GM12878 (cell line): ENCODE measurements at regions not wholly inside any gene's neighbourhood (a gene's known extent, or its start where the extent isn't known, plus 50 kb on each side); places are given as distances from the start of the nearest gene placed in this dataset.

ENCODE experiments used
- ATAC-seq: fragments of 200-7000 bp; cut with Tn5 transposase; 3 replicates; pipeline ENCODE4 v1.9.1; 2020; ENCODE audit warnings: mild to moderate bottlenecking, moderate library complexity
- BruUV-seq: library from RNA; stranded (reverse); fragments of 400-500 nt; replicated peaks from 2 replicates; lab custom pipeline; 2021; lab: Mats Ljungman, UMichigan
- CTCF ChIA-PET: fragments of 300-600 bp; sonication (Branson Sonifier 250); formaldehyde crosslinking; extraction: SDS; loops from one replicate; lab custom pipeline; 2021; ENCODE audit warnings: inconsistent platforms; lab: Yijun Ruan, JAX
- POLR2A ChIA-PET: fragments of 350-600 bp; formaldehyde crosslinking; extraction: SDS; loops from one replicate; lab custom pipeline; 2021; ENCODE audit warnings: inconsistent platforms; lab: Charles Lee
- RAD21 ChIA-PET: fragments of 300-600 bp; sonication (Branson Sonifier 250); formaldehyde crosslinking; loops from one replicate; lab custom pipeline; 2023; ENCODE audit warnings: antibody characterized with exemption; ENCODE audit not compliant: unreplicated experiment; lab: Charles Lee
- SMC1A ChIA-PET: fragments of 300-600 bp; sonication (Branson Sonifier 250); formaldehyde crosslinking; loops from one replicate; lab custom pipeline; 2023; ENCODE audit not compliant: unreplicated experiment, uncharacterized antibody; lab: Charles Lee
- DNase-seq: peaks from one replicate; pipeline ENCODE4 v3.0.0-alpha.2; 2011; ENCODE audit warnings: low read depth, low spot score
- FAIRE-seq: peaks from 3 replicates; lab custom pipeline; 2011; peaks lifted over from hg19 to GRCh38; lab: Jason Lieb, UNC
- H2AFZ ChIP-seq: 2 replicates; pipeline ENCODE4 v1.6.0; 2011; ENCODE audit warnings: low read depth, low read length, control low read depth; ENCODE audit not compliant: control insufficient read depth
- H3K27ac ChIP-seq: 2 replicates; pipeline ENCODE4 v1.5.1; 2011; ENCODE audit warnings: control low read depth; ENCODE audit not compliant: control insufficient read depth, insufficient read depth
- H3K27me3 ChIP-seq, 2 experiments: replicated peaks in 1 of 2; 2 replicates each; pipeline versions ENCODE4 v1.6.0 to v1.6.1; 2011; ENCODE audit warnings: low read length in 1 of 2; ENCODE audit not compliant: control insufficient read depth in 2 of 2, insufficient read depth in 2 of 2
- H3K36me3 ChIP-seq, 2 experiments: 2 replicates each; pipeline ENCODE4 v1.5.1; 2011; ENCODE audit warnings: low read length in 1 of 2; ENCODE audit not compliant: control insufficient read depth in 2 of 2, insufficient read depth in 2 of 2
- H3K4me1 ChIP-seq: 2 replicates; pipeline ENCODE4 v1.6.1; 2011; ENCODE audit warnings: mild to moderate bottlenecking, low read length, moderate library complexity, mixed read lengths; ENCODE audit not compliant: control insufficient read depth, insufficient read depth
- H3K4me2 ChIP-seq: 2 replicates; pipeline ENCODE4 v1.6.0; 2011; ENCODE audit warnings: control low read depth; ENCODE audit not compliant: control insufficient read depth, insufficient read depth
- H3K4me3 ChIP-seq: fragments of 200-600 bp; sonication (generic); 2 replicates; pipeline ENCODE4 v1.5.1; 2016
- H3K79me2 ChIP-seq: 2 replicates; pipeline ENCODE4 v1.6.0; 2011; ENCODE audit warnings: low read length; ENCODE audit not compliant: control insufficient read depth, insufficient read depth
- H3K9ac ChIP-seq: 2 replicates; pipeline ENCODE4 v1.8.0; 2011; ENCODE audit warnings: low read length, control low read depth, mixed read lengths; ENCODE audit not compliant: control insufficient read depth, insufficient read depth
- H3K9me3 ChIP-seq: replicated peaks from 3 replicates; pipeline ENCODE4 v1.5.1; 2011; ENCODE audit warnings: mild to moderate bottlenecking, low read length; ENCODE audit not compliant: control insufficient read depth, insufficient read depth
- H4K20me1 ChIP-seq: 2 replicates; pipeline ENCODE4 v1.6.0; 2011; ENCODE audit not compliant: control insufficient read depth, insufficient read depth
- BMI1 ChIP-seq: fragments of 450-650 bp; IDR thresholded peaks from 2 replicates; pipeline ENCODE4 v1.6.1; 2016; ENCODE audit warnings: mild to moderate bottlenecking, moderate library complexity, borderline replicate concordance
- CHD1 ChIP-seq: IDR thresholded peaks from 2 replicates; pipeline ENCODE4 v1.6.1; 2012; ENCODE audit warnings: low read depth, low read length, improper control_type of control experiment
- CREM ChIP-seq: IDR thresholded peaks from 2 replicates; pipeline ENCODE4 v1.6.1; 2014; ENCODE audit warnings: antibody characterized with exemption, low read depth
- FOXK2 ChIP-seq: fragments of 450-650 bp; IDR thresholded peaks from 2 replicates; pipeline ENCODE4 v1.6.1; 2017; ENCODE audit warnings: mild to moderate bottlenecking, moderate library complexity
- GATAD2B ChIP-seq: fragments of 450-650 bp; conservative IDR thresholded peaks from 2 replicates; pipeline ENCODE4 v1.6.1; 2017; ENCODE audit warnings: low read depth, mild to moderate bottlenecking, moderate library complexity
- HDAC6 ChIP-seq: fragments of 200-600 bp; sonication (generic); IDR thresholded peaks from one replicate; pipeline ENCODE4 v1.8.0; 2017; ENCODE audit warnings: antibody characterized with exemption; ENCODE audit not compliant: unreplicated experiment
- NR2C2 ChIP-seq: IDR thresholded peaks from 2 replicates; pipeline ENCODE4 v1.6.1; 2011; ENCODE audit warnings: borderline replicate concordance, low read depth; ENCODE audit not compliant: control insufficient read depth, insufficient read length
- RAD21 ChIP-seq: IDR thresholded peaks from 2 replicates; pipeline ENCODE4 v1.6.1; 2011; ENCODE audit warnings: mild to moderate bottlenecking, low read depth, low read length, moderate library complexity; ENCODE audit not compliant: insufficient read depth
- RAD51 ChIP-seq: fragments of 450-650 bp; IDR thresholded peaks from 2 replicates; pipeline ENCODE4 v1.6.1; 2016; ENCODE audit warnings: moderate library complexity, mild to moderate bottlenecking, inconsistent platforms
- SMAD1 ChIP-seq: fragments of 450-650 bp; IDR thresholded peaks from 2 replicates; pipeline ENCODE4 v1.6.1; 2018; ENCODE audit warnings: mild to moderate bottlenecking, low read depth; ENCODE audit not compliant: partially characterized antibody
- SREBF2 ChIP-seq: IDR thresholded peaks from 2 replicates; pipeline ENCODE4 v1.6.1; 2012; ENCODE audit warnings: mild to moderate bottlenecking, low read length
- SUPT20H ChIP-seq: IDR thresholded peaks from 2 replicates; pipeline ENCODE4 v1.6.1; 2011; ENCODE audit warnings: low read depth, mild to moderate bottlenecking, low read length, moderate library complexity, borderline replicate concordance; ENCODE audit not compliant: control insufficient read depth
- WGBS: methylation state at CpG from one replicate; pipeline ENCODE4 v1.1.6; 2016; ENCODE audit warnings: low lambda C conversion rate; ENCODE audit not compliant: insufficient replicate concordance, insufficient coverage; ENCODE audit errors: missing lambda C conversion rate; 5-methylcytosine and 5-hydroxymethylcytosine counted together
- in situ Hi-C: fragments of 300-500 bp; cut with MboI; formaldehyde crosslinking; loops from 9 replicates; pipeline ENCODE4 v1.14.3; 2018; ENCODE audit warnings: mixed read lengths
- intact Hi-C: fragments of 100-400 bp; cut with micrococcal nuclease; formaldehyde crosslinking; loops from one replicate; pipeline ENCODE4 v1.14.2; 2022; ENCODE audit not compliant: unreplicated experiment
- TF ChIP-seq, protein P1 (sequence below): fragments of 450-650 bp; IDR thresholded peaks from 2 replicates; pipeline ENCODE4 v1.6.1; 2016; ENCODE audit warnings: mild to moderate bottlenecking
- TF ChIP-seq, protein P2 (sequence below), 3 experiments: IDR thresholded peaks in 2 of 3; conservative IDR thresholded peaks in 1 of 3; 2 replicates each; pipeline ENCODE4 v1.5.1; 2011; ENCODE audit warnings: low read depth in 3 of 3, low read length in 3 of 3, mild to moderate bottlenecking in 3 of 3, control low read depth in 2 of 3, moderate library complexity in 2 of 3, inconsistent platforms in 1 of 3, mixed read lengths in 1 of 3; ENCODE audit not compliant: control insufficient read depth in 2 of 3, insufficient read depth in 1 of 3; ENCODE audit errors: extremely low read depth in 1 of 3

DNA sequence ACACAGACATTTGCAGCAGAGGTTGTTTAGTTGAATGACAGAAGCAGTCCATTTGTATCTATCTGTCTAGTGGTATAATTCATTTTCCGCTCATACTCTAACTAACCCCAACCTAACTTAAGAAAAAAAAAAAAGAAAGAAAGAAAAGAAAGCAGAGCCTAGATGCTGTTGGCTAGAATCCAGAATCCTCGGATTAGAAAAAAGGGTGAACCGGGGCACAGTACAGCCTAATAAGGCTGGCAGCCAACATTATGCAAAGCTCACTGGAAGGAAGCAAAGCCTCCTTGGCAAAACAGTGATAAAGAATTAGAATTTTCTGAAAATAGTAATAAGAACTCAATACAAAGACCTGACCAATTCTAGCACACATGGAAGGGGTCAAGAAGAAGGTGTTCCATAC lies 640.8 kb downstream of the TUSC7 start:
- no peak for ATAC-seq
- H4K20me1 ChIP-seq = no peaks in the 10 kb centered on the region
- WGBS = 34% methylated on average over 2 of the region's 3 CpGs
- no peak overlapping the region for H3K4me2 ChIP-seq
- no peaks in the 10 kb centered on the region for H3K9me3 ChIP-seq
- H3K4me1 ChIP-seq = no peaks in the 10 kb centered on the region
- intact Hi-C loops = no loop called here
- no peaks in the 10 kb centered on the region for H3K79me2 ChIP-seq
- no peak overlapping the region for H2AFZ ChIP-seq
- no peak overlapping the region for H3K4me3 ChIP-seq
- ChIA-PET SMC1A (no interaction called here), CTCF (interaction anchor here (0.6 to 0.7 kb wide), 2 partner anchors 332 to 410 kb away, joined by 3 read pairs; no protein-coding TSS in a partner anchor), RAD21 (interaction anchor here (0.8 to 1.2 kb wide), 2 partner anchors 175 to 580 kb away, joined by 3 to 5 read pairs; no protein-coding TSS in a partner anchor), POLR2A (interaction anchor here (0.7 kb wide), 1 partner anchor 175 kb away, joined by 3 read pairs; no protein-coding TSS in a partner anchor)
- no peaks in the 10 kb centered on the region for H3K36me3 ChIP-seq
- no peaks in the 10 kb centered on the region; a peak in 1 of 4 replicates for H3K27me3 ChIP-seq
- in situ Hi-C loops = loop anchor here (10.0 kb wide), 1 partner anchor 576 kb away; no protein-coding TSS in a partner anchor
- no peak overlapping the region for H3K9ac ChIP-seq
- no TSS peak for BruUV-seq
- no peak for TF ChIP-seq SUPT20H
- TF ChIP-seq, protein P1, sequence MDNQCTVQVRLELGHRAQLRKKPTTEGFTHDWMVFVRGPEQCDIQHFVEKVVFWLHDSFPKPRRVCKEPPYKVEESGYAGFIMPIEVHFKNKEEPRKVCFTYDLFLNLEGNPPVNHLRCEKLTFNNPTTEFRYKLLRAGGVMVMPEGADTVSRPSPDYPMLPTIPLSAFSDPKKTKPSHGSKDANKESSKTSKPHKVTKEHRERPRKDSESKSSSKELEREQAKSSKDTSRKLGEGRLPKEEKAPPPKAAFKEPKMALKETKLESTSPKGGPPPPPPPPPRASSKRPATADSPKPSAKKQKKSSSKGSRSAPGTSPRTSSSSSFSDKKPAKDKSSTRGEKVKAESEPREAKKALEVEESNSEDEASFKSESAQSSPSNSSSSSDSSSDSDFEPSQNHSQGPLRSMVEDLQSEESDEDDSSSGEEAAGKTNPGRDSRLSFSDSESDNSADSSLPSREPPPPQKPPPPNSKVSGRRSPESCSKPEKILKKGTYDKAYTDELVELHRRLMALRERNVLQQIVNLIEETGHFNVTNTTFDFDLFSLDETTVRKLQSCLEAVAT = no peak
- TF ChIP-seq NR2C2 = no peak
- no peak for DNase-seq
- FAIRE-seq = no peak
- H3K27ac ChIP-seq = no peak overlapping the region

- in situ Hi-C loops = loop anchor here (10.0 kb wide), 1 partner anchor 581 kb away; no protein-coding TSS in a partner anchor
- no TSS peak for BruUV-seq
- TF ChIP-seq CREM = no peak
- TF ChIP-seq SREBF2 = no peak
- TF ChIP-seq GATAD2B = no peak
- TF ChIP-seq SMAD1 = no peak
- TF ChIP-seq BMI1 = no peak
- TF ChIP-seq CHD1 = no peak
- TF ChIP-seq RAD21 = peak; percentile 49
- TF ChIP-seq, protein P2, sequence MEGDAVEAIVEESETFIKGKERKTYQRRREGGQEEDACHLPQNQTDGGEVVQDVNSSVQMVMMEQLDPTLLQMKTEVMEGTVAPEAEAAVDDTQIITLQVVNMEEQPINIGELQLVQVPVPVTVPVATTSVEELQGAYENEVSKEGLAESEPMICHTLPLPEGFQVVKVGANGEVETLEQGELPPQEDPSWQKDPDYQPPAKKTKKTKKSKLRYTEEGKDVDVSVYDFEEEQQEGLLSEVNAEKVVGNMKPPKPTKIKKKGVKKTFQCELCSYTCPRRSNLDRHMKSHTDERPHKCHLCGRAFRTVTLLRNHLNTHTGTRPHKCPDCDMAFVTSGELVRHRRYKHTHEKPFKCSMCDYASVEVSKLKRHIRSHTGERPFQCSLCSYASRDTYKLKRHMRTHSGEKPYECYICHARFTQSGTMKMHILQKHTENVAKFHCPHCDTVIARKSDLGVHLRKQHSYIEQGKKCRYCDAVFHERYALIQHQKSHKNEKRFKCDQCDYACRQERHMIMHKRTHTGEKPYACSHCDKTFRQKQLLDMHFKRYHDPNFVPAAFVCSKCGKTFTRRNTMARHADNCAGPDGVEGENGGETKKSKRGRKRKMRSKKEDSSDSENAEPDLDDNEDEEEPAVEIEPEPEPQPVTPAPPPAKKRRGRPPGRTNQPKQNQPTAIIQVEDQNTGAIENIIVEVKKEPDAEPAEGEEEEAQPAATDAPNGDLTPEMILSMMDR (IDR thresholded peaks at IDR 0.05 in 2 of 3, conservative IDR thresholded peaks at IDR 0.05 in 1 of 3; ENCODE audit: control insufficient read depth in 2 of 3, extremely low read depth in 1 of 3, insufficient read depth in 1 of 3, low read depth in 3 of 3, low read length in 3 of 3) = peak; percentile 27 to 60 (median 51); a peak in 3 of 6 replicates
- TF ChIP-seq FOXK2 = no peak
- no peak for TF ChIP-seq RAD51
- TF ChIP-seq HDAC6 = no peak
Measured at GRCh38 chr3:117355566-117355965, 646.0 kb downstream of the TUSC7 start.

More at GRCh38 chr3:117355566-117355965, 646.0 kb downstream of the TUSC7 start:
- ATAC-seq (peak; percentile 90), FAIRE-seq (no peak), DNase-seq (no peak)
- H3K27me3 ChIP-seq = no peaks in the 10 kb centered on the region; a peak in 1 of 4 replicates
- ChIA-PET RAD21 (no interaction called here), POLR2A (no interaction called here), SMC1A (no interaction called here), CTCF (no interaction called here)
- 46% methylated on average over 4 of the region's 4 CpGs for WGBS
- no peaks in the 10 kb centered on the region for H3K4me1 ChIP-seq
- intact Hi-C loops = loop anchor here (1.0 to 2.0 kb wide), 4 partner anchors 296 to 585 kb away; no protein-coding TSS in a partner anchor
- H3K36me3 ChIP-seq = no peaks in the 10 kb centered on the region
- H3K4me3 ChIP-seq = no peak overlapping the region
- H3K79me2 ChIP-seq = no peaks in the 10 kb centered on the region
- H3K27ac ChIP-seq = no peak overlapping the region
- no peaks in the 10 kb centered on the region for H3K9me3 ChIP-seq
- no peak overlapping the region for H3K4me2 ChIP-seq
- H2AFZ ChIP-seq = no peak overlapping the region
- no peak overlapping the region for H3K9ac ChIP-seq
- no peaks in the 10 kb centered on the region for H4K20me1 ChIP-seq
